Smooth muscle cell (in vitro differentiated cells): ENCODE measurements at regions not wholly inside any gene's neighbourhood (a gene's known extent, or its start where the extent isn't known, plus 50 kb on each side); places are given as distances from the start of the nearest gene placed in this dataset.

Source experiments
- DNase-seq: peaks from one replicate; lab custom pipeline; 2025; ENCODE audit not compliant: unreplicated experiment; lab: John Stamatoyannopoulos, UW
- H2AFZ ChIP-seq: fragments of 200-600 bp; sonication (generic); 2 replicates; pipeline ENCODE4 v1.6.0; 2016; ENCODE audit warnings: antibody characterized with exemption, low read depth, mild to moderate bottlenecking
- H3F3A ChIP-seq: fragments of 200-600 bp; sonication (generic); 2 replicates; pipeline ENCODE4 v1.6.0; 2017; ENCODE audit warnings: antibody characterized with exemption, low read depth
- H3K27ac ChIP-seq: fragments of 200-600 bp; sonication (generic); 2 replicates; pipeline ENCODE4 v1.5.1; 2016; ENCODE audit warnings: low read depth, mild to moderate bottlenecking
- H3K27me3 ChIP-seq: fragments of 200-600 bp; sonication (generic); 2 replicates; pipeline ENCODE4 v1.6.1; 2016; ENCODE audit warnings: low read depth, mild to moderate bottlenecking
- H3K36me3 ChIP-seq: fragments of 200-600 bp; sonication (generic); 2 replicates; pipeline ENCODE4 v1.5.1; 2016; ENCODE audit warnings: low read depth
- H3K4me1 ChIP-seq: fragments of 200-600 bp; sonication (generic); 2 replicates; pipeline ENCODE4 v1.5.1; 2016; ENCODE audit warnings: low read depth
- H3K4me2 ChIP-seq: fragments of 200-600 bp; sonication (generic); 2 replicates; pipeline ENCODE4 v1.6.0; 2016; ENCODE audit warnings: mild to moderate bottlenecking
- H3K4me3 ChIP-seq: fragments of 200-600 bp; sonication (generic); 2 replicates; pipeline ENCODE4 v1.5.1; 2016; ENCODE audit warnings: mild to moderate bottlenecking
- H3K79me2 ChIP-seq: fragments of 200-600 bp; sonication (generic); 2 replicates; pipeline ENCODE4 v1.6.0; 2016; ENCODE audit warnings: low read depth, mild to moderate bottlenecking
- H3K9ac ChIP-seq: fragments of 200-600 bp; sonication (generic); 2 replicates; pipeline ENCODE4 v1.6.0; 2016; ENCODE audit warnings: low read depth
- H3K9me3 ChIP-seq: fragments of 200-600 bp; sonication (generic); replicated peaks from 2 replicates; pipeline ENCODE4 v1.5.1; 2016; ENCODE audit warnings: low read depth
- H4K20me1 ChIP-seq: fragments of 200-600 bp; sonication (generic); 2 replicates; pipeline ENCODE4 v1.6.0; 2016; ENCODE audit warnings: low read depth
- CTCF ChIP-seq: fragments of 200-600 bp; sonication (generic); IDR thresholded peaks from 2 replicates; pipeline ENCODE4 v1.5.1; 2017; ENCODE audit warnings: borderline replicate concordance, mild to moderate bottlenecking, antibody characterized with exemption; ENCODE audit not compliant: insufficient read depth, poor library complexity, severe bottlenecking
- WGBS: methylation state at CpG from one replicate; pipeline ENCODE4 v1.1.7; 2016; ENCODE audit warnings: low lambda C conversion rate; 5-methylcytosine and 5-hydroxymethylcytosine counted together

GRCh38 chr12:56872366-56872765, 61.8 kb downstream of the SDR9C7 start:
- TF ChIP-seq CTCF = no peak
- Histone ChIP-seq H3K36me3 (no peaks in the 10 kb centered on the region), H2AFZ (no peak overlapping the region), H3F3A (no peaks in the 10 kb centered on the region), H3K9ac (no peak overlapping the region), H3K4me2 (no peak overlapping the region), H3K79me2 (no peaks in the 10 kb centered on the region), H3K4me3 (no peak overlapping the region), H4K20me1 (no peaks in the 10 kb centered on the region), H3K27me3 (no peaks in the 10 kb centered on the region), H3K4me1 (no peaks in the 10 kb centered on the region), H3K27ac (no peak overlapping the region), H3K9me3 (peaks cover 6% of the 10 kb centered on the region)
- no peak for DNase-seq

- H3K4me3 ChIP-seq = no peak overlapping the region
- peaks cover 6% of the 10 kb centered on the region for H3K9me3 ChIP-seq
- no peaks in the 10 kb centered on the region for H3K4me1 ChIP-seq
- H3K4me2 ChIP-seq = no peak overlapping the region
- no peak overlapping the region for H2AFZ ChIP-seq
- no peak for DNase-seq
- no peak overlapping the region for H3K27ac ChIP-seq
- no peaks in the 10 kb centered on the region for H3K27me3 ChIP-seq
- no peaks in the 10 kb centered on the region for H3F3A ChIP-seq
- no peak overlapping the region for H3K9ac ChIP-seq
- no peak for TF ChIP-seq CTCF
- 56% methylated on average over 1 of the region's 1 CpG for WGBS
- no peaks in the 10 kb centered on the region for H4K20me1 ChIP-seq
- H3K36me3 ChIP-seq = no peaks in the 10 kb centered on the region
- no peaks in the 10 kb centered on the region for H3K79me2 ChIP-seq
Observed at GRCh38 chr12:56867216-56867615, 67.0 kb downstream of the SDR9C7 start.

- H2AFZ ChIP-seq = no peak overlapping the region
- TF ChIP-seq CTCF = no peak
- H3K4me2 ChIP-seq = no peak overlapping the region
- no peaks in the 10 kb centered on the region for H3K4me1 ChIP-seq
- DNase-seq = no peak
- H3K9ac ChIP-seq = no peak overlapping the region
- no peaks in the 10 kb centered on the region for H3K27me3 ChIP-seq
- no peaks in the 10 kb centered on the region for H3F3A ChIP-seq
- peaks cover 6% of the 10 kb centered on the region for H3K9me3 ChIP-seq
- H3K27ac ChIP-seq = no peak overlapping the region
- H3K36me3 ChIP-seq = no peaks in the 10 kb centered on the region
- no peak overlapping the region for H3K4me3 ChIP-seq
- WGBS = 69% methylated on average over 1 of the region's 1 CpG
- no peaks in the 10 kb centered on the region for H3K79me2 ChIP-seq
- no peaks in the 10 kb centered on the region for H4K20me1 ChIP-seq
Observed at GRCh38 chr12:56866493-56866892, 67.7 kb downstream of the SDR9C7 start.

- H3K27me3 ChIP-seq = no peaks in the 10 kb centered on the region
- 92% methylated on average over 2 of the region's 2 CpGs for WGBS
- H4K20me1 ChIP-seq = no peaks in the 10 kb centered on the region
Observed at GRCh38 chr12:56864318-56864717, 69.9 kb downstream of the SDR9C7 start.

More at GRCh38 chr12:56864318-56864717, 69.9 kb downstream of the SDR9C7 start:
- no peaks in the 10 kb centered on the region for H3K36me3 ChIP-seq
- no peak overlapping the region for H2AFZ ChIP-seq
- no peaks in the 10 kb centered on the region for H3F3A ChIP-seq
- TF ChIP-seq CTCF = no peak
- no peak overlapping the region for H3K27ac ChIP-seq
- H3K9me3 ChIP-seq = peaks cover 6% of the 10 kb centered on the region
- no peaks in the 10 kb centered on the region for H3K4me1 ChIP-seq
- no peak for DNase-seq
- no peak overlapping the region for H3K4me2 ChIP-seq
- no peaks in the 10 kb centered on the region for H3K79me2 ChIP-seq
- no peak overlapping the region for H3K4me3 ChIP-seq
- H3K9ac ChIP-seq = no peak overlapping the region
